Activated T-cell treated with anti-CD3 and anti-CD28 coated beads, Interleukin-2, amount 50 U/mL, for 4 hours (primary cell): ENCODE measurements at regions not wholly inside any gene's neighbourhood (a gene's known extent, or its start where the extent isn't known, plus 50 kb on each side); places are given as distances from the start of the nearest gene placed in this dataset.

Experiments used
- ATAC-seq, 2 donors: fragments of 200-7000 bp; cut with Tn5 transposase; one replicate each; pipeline ENCODE4 v1.10.0; 2021
- DNase-seq: peaks from one replicate; pipeline ENCODE4 v3.0.0-alpha.2; 2020
- H3K27me3 Mint-ChIP-seq: one replicate; pipeline ENCODE4 v1.8.0; 2021; ENCODE audit warnings: low read depth, mixed read lengths
- H3K36me3 Mint-ChIP-seq: one replicate; pipeline ENCODE4 v1.8.0; 2022; ENCODE audit warnings: mixed read lengths; ENCODE audit not compliant: insufficient read depth
- H3K4me1 Mint-ChIP-seq: one replicate; pipeline ENCODE4 v1.8.0; 2021; ENCODE audit warnings: low read depth, mixed read lengths
- H3K4me3 Mint-ChIP-seq: one replicate; pipeline ENCODE4 v1.8.0; 2021; ENCODE audit warnings: mild to moderate bottlenecking, moderate library complexity, mixed read lengths
- H3K9me3 Mint-ChIP-seq: one replicate; pipeline ENCODE4 v1.8.0; 2021; ENCODE audit warnings: mixed read lengths

GRCh38 chr6:154885214-154885613, 109.9 kb upstream of the TIAM2 start:
- H3K4me3 Mint-ChIP-seq, result no peak overlapping the region
- no peak for DNase-seq
- peaks cover 13% of the 10 kb centered on the region for H3K36me3 Mint-ChIP-seq
- H3K4me1 Mint-ChIP-seq, result peaks cover 2% of the 10 kb centered on the region
- H3K9me3 Mint-ChIP-seq, result no peaks in the 10 kb centered on the region
- H3K27me3 Mint-ChIP-seq, result no peaks in the 10 kb centered on the region
- no peak for ATAC-seq

GRCh38 chr6:154886016-154886415, 109.1 kb upstream of the TIAM2 start:
- no peaks in the 10 kb centered on the region for H3K9me3 Mint-ChIP-seq
- DNase-seq, result no peak
- H3K4me3 Mint-ChIP-seq, result no peak overlapping the region
- H3K27me3 Mint-ChIP-seq, result no peaks in the 10 kb centered on the region
- peaks cover 13% of the 10 kb centered on the region for H3K36me3 Mint-ChIP-seq
- ATAC-seq, result no peak
- H3K4me1 Mint-ChIP-seq, result peaks cover 5% of the 10 kb centered on the region

GRCh38 chr6:154886471-154886870, 108.6 kb upstream of the TIAM2 start:
- Mint-ChIP-seq H3K4me3 (no peak overlapping the region), H3K36me3 (peaks cover 13% of the 10 kb centered on the region), H3K27me3 (no peaks in the 10 kb centered on the region), H3K9me3 (no peaks in the 10 kb centered on the region), H3K4me1 (peaks cover 5% of the 10 kb centered on the region)
- DNase-seq (no peak), ATAC-seq (no peak)

GRCh38 chr6:154887051-154887450, 108.1 kb upstream of the TIAM2 start:
- Mint-ChIP-seq H3K27me3 (no peaks in the 10 kb centered on the region), H3K4me1 (peaks cover 5% of the 10 kb centered on the region), H3K36me3 (peaks cover 12% of the 10 kb centered on the region), H3K9me3 (no peaks in the 10 kb centered on the region), H3K4me3 (no peak overlapping the region)
- ATAC-seq (no peak), DNase-seq (no peak)

GRCh38 chr6:154888421-154889295, 106.5 kb upstream of the TIAM2 start:
- Mint-ChIP-seq H3K27me3 (no peaks in the 10 kb centered on the region), H3K4me3 (no peak overlapping the region), H3K4me1 (peaks cover 5% of the 10 kb centered on the region), H3K9me3 (no peaks in the 10 kb centered on the region), H3K36me3 (peaks cover 7% of the 10 kb centered on the region)
- no peak for DNase-seq
- no peak for ATAC-seq

GRCh38 chr6:154890874-154891273, 104.2 kb upstream of the TIAM2 start:
- no peak for DNase-seq
- H3K4me3 Mint-ChIP-seq, result no peak overlapping the region
- ATAC-seq, result peak in 1 of 2 donors; percentile 51

GRCh38 chr6:154891901-154892300, 103.2 kb upstream of the TIAM2 start:
- H3K27me3 Mint-ChIP-seq, result no peaks in the 10 kb centered on the region
- H3K4me3 Mint-ChIP-seq, result no peak overlapping the region
- peaks cover 5% of the 10 kb centered on the region for H3K4me1 Mint-ChIP-seq
- peaks cover 9% of the 10 kb centered on the region for H3K36me3 Mint-ChIP-seq
- H3K9me3 Mint-ChIP-seq, result no peaks in the 10 kb centered on the region
- DNase-seq, result no peak
- ATAC-seq, result no peak

More at GRCh38 chr6:154890874-154891273, 104.2 kb upstream of the TIAM2 start:
- Mint-ChIP-seq H3K4me1 (peaks cover 5% of the 10 kb centered on the region), H3K9me3 (no peaks in the 10 kb centered on the region), H3K36me3 (peaks cover 5% of the 10 kb centered on the region), H3K27me3 (no peaks in the 10 kb centered on the region)

GRCh38 chr6:154893917-154894316, 101.2 kb upstream of the TIAM2 start:
- Mint-ChIP-seq H3K27me3 (no peaks in the 10 kb centered on the region), H3K4me3 (no peak overlapping the region), H3K4me1 (peaks cover 5% of the 10 kb centered on the region), H3K36me3 (peaks cover 9% of the 10 kb centered on the region), H3K9me3 (no peaks in the 10 kb centered on the region)
- ATAC-seq (no peak), DNase-seq (no peak)

- H3K36me3 Mint-ChIP-seq, result peaks cover 11% of the 10 kb centered on the region
- DNase-seq (no peak), ATAC-seq (no peak)
- H3K9me3 Mint-ChIP-seq, result no peaks in the 10 kb centered on the region
- H3K27me3 Mint-ChIP-seq, result no peaks in the 10 kb centered on the region
- no peak overlapping the region for H3K4me3 Mint-ChIP-seq
- peaks cover 3% of the 10 kb centered on the region for H3K4me1 Mint-ChIP-seq
Measured at GRCh38 chr6:154894902-154895301, 100.2 kb upstream of the TIAM2 start.

- H3K9me3 Mint-ChIP-seq, result no peaks in the 10 kb centered on the region
- ATAC-seq, result no peak
- H3K27me3 Mint-ChIP-seq, result no peaks in the 10 kb centered on the region
- DNase-seq, result no peak
- H3K4me3 Mint-ChIP-seq, result no peak overlapping the region
- peaks cover 13% of the 10 kb centered on the region for H3K36me3 Mint-ChIP-seq
- H3K4me1 Mint-ChIP-seq, result peaks cover 2% of the 10 kb centered on the region
Measured at GRCh38 chr6:154895841-154896240, 99.3 kb upstream of the TIAM2 start.

GRCh38 chr6:154898821-154899220, 96.3 kb upstream of the TIAM2 start:
- Mint-ChIP-seq H3K4me1 (no peaks in the 10 kb centered on the region), H3K9me3 (no peaks in the 10 kb centered on the region), H3K36me3 (peaks cover 15% of the 10 kb centered on the region), H3K27me3 (no peaks in the 10 kb centered on the region), H3K4me3 (no peak overlapping the region)
- ATAC-seq (no peak), DNase-seq (no peak)

GRCh38 chr6:154899824-154900463, 95.2 kb upstream of the TIAM2 start:
- H3K4me1 Mint-ChIP-seq, result no peaks in the 10 kb centered on the region
- peaks cover 14% of the 10 kb centered on the region for H3K36me3 Mint-ChIP-seq
- ATAC-seq (no peak), DNase-seq (no peak)
- H3K27me3 Mint-ChIP-seq, result no peaks in the 10 kb centered on the region
- H3K9me3 Mint-ChIP-seq, result no peaks in the 10 kb centered on the region
- H3K4me3 Mint-ChIP-seq, result no peak overlapping the region

- Mint-ChIP-seq H3K36me3 (peaks cover 9% of the 10 kb centered on the region), H3K9me3 (no peaks in the 10 kb centered on the region), H3K4me1 (no peaks in the 10 kb centered on the region), H3K4me3 (no peak overlapping the region), H3K27me3 (no peaks in the 10 kb centered on the region)
- DNase-seq, result no peak
- ATAC-seq, result no peak
Measured at GRCh38 chr6:154901876-154902552, 93.1 kb upstream of the TIAM2 start.

- Mint-ChIP-seq H3K36me3 (peaks cover 5% of the 10 kb centered on the region), H3K27me3 (no peaks in the 10 kb centered on the region), H3K4me3 (no peak overlapping the region), H3K9me3 (no peaks in the 10 kb centered on the region), H3K4me1 (no peaks in the 10 kb centered on the region)
- DNase-seq, result no peak
- no peak for ATAC-seq
Measured at GRCh38 chr6:154907291-154907690, 87.8 kb upstream of the TIAM2 start.
